Naive B cell (primary cell): ENCODE measurements at regions not wholly inside any gene's neighbourhood (a gene's known extent, or its start where the extent isn't known, plus 50 kb on each side); places are given as distances from the start of the nearest gene placed in this dataset.

Source experiments
- ATAC-seq, 2 donors: fragments of 150-1000 bp; cut with Tn5 transposase; 2 replicates each; pipeline ENCODE4 v1.10.0; 2021; ENCODE audit warnings: low read depth in 2 of 2, mild to moderate bottlenecking in 2 of 2, moderate library complexity in 2 of 2
- DNase-seq: peaks from one replicate; pipeline ENCODE4 v3.0.0; 2022
- H3K27ac Mint-ChIP-seq, 6 donors: one replicate each; pipeline ENCODE4 v1.8.0; 2020 to 2022; ENCODE audit warnings: mild to moderate bottlenecking in 6 of 6, mixed read lengths in 6 of 6, moderate library complexity in 5 of 6, inconsistent platforms in 2 of 6
- H3K27me3 Mint-ChIP-seq, 3 donors: one replicate each; pipeline ENCODE4 v1.8.0; 2021 to 2022; ENCODE audit warnings: mixed read lengths in 3 of 3, mild to moderate bottlenecking in 1 of 3
- H3K36me3 Mint-ChIP-seq, 2 donors: one replicate each; pipeline ENCODE4 v1.8.0; 2020 to 2022; ENCODE audit warnings: mixed read lengths in 2 of 2, inconsistent platforms in 1 of 2, mild to moderate bottlenecking in 1 of 2
- H3K4me1 Mint-ChIP-seq, 3 donors: one replicate each; pipeline ENCODE4 v1.8.0; 2020 to 2022; ENCODE audit warnings: mixed read lengths in 3 of 3, inconsistent platforms in 1 of 3, mild to moderate bottlenecking in 1 of 3, moderate library complexity in 1 of 3
- H3K4me3 Mint-ChIP-seq, 8 donors: one replicate each; pipeline ENCODE4 v1.8.0; 2020 to 2022; ENCODE audit warnings: mild to moderate bottlenecking in 8 of 8, mixed read lengths in 8 of 8, moderate library complexity in 8 of 8, inconsistent platforms in 2 of 8
- H3K9me3 Mint-ChIP-seq, 7 donors: one replicate each; pipeline ENCODE4 v1.8.0; 2020 to 2022; ENCODE audit warnings: mixed read lengths in 7 of 7, mild to moderate bottlenecking in 5 of 7, inconsistent platforms in 2 of 7, moderate library complexity in 1 of 7

DNA sequence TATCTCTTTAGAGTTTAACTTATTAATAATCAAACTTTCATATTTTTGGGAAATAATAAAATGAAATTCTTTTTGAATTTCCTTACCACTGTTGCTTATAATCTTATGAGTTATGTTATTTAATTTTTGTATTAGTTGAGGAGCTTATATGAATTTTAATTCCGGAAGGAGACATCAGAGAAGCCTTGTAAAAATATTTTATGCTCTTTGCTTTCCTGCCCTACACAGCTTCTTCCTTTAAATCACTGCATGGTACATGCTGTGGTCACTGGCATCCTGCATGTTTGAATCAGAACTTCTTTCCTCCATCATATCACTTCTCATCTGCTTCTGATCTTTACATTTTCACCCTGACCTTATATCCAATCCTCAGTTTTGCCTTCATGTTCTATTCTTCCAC is 266.7 kb upstream of the ZSWIM2 start:
- ATAC-seq (no peak), DNase-seq (no peak)
- H3K27me3 Mint-ChIP-seq: no peaks in the 10 kb centered on the region
- no peaks in the 10 kb centered on the region for H3K4me1 Mint-ChIP-seq
- H3K9me3 Mint-ChIP-seq: peaks cover 0 to 4% (median 0%) of the 10 kb centered on the region in 7 donors
- H3K4me3 Mint-ChIP-seq: no peak overlapping the region
- no peak overlapping the region for H3K27ac Mint-ChIP-seq
- H3K36me3 Mint-ChIP-seq: no peaks in the 10 kb centered on the region

DNA sequence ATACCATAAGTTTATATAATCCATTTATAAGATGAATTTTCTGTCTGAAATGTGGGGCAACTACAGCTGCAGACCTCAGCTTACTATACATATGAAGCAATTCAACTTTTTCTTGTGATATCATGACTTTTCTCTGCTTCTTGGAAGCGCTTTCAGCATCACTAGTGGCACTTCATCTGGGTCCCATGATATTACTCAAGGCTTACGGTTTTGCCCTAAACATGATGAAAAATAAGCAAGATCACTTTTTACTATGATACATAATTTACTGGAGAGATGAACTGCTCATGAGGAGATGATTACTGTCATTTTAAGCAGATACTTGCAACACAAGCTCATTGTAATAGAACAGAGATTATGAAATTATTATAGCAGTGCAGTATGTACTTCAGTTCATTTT is 258.0 kb upstream of the ZSWIM2 start:
- no peak overlapping the region for H3K27ac Mint-ChIP-seq
- H3K27me3 Mint-ChIP-seq: no peaks in the 10 kb centered on the region
- no peaks in the 10 kb centered on the region for H3K9me3 Mint-ChIP-seq

DNA sequence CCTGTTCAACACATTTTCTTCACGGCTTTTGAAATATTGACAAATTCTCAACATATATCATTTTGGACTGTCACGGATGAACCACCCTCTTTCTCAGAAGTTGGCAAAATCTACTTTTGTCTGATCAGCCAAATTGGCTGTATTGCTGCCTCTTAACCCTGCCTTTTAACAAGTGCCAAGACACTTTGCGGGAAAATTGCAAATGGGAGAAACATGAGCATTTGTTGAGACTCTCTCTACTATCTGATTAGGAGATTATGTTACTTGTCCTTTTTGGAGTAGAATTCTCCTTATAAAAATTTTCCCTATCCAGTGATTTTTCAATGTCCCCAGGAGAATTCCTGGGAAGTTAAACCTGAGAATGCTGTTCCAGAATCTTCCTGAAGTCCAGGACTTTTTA is 256.2 kb upstream of the ZSWIM2 start:
- no peak overlapping the region for H3K27ac Mint-ChIP-seq
- H3K4me3 Mint-ChIP-seq: no peak overlapping the region
- DNase-seq (no peak), ATAC-seq (no peak)
- H3K27me3 Mint-ChIP-seq: no peaks in the 10 kb centered on the region
- no peaks in the 10 kb centered on the region for H3K36me3 Mint-ChIP-seq
- H3K9me3 Mint-ChIP-seq: no peaks in the 10 kb centered on the region
- no peaks in the 10 kb centered on the region for H3K4me1 Mint-ChIP-seq

More for the DNA sequence above, 258.0 kb upstream of the ZSWIM2 start:
- DNase-seq: no peak
- ATAC-seq: no peak
- Mint-ChIP-seq H3K4me3 (no peak overlapping the region), H3K4me1 (no peaks in the 10 kb centered on the region), H3K36me3 (no peaks in the 10 kb centered on the region)

DNA sequence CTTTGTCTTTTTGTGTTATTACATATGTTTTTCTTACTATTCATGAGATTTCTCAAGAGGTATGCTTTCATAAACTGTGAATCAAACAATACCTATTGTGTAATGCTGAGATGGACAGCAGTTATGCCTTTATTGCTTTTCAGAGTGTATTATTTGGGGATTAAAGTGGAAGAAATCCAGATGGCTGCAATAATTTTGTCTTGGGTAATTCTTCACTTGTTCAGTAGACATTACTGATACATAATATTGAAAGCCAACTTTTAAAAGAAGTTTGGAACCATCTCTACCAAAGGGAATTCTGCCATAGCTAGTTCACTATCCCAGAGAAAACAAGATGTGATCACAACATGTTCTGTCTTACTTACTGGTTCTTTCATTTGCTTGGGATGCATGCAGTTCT is 253.4 kb upstream of the ZSWIM2 start:
- DNase-seq (no peak), ATAC-seq (no peak)
- H3K27me3 Mint-ChIP-seq: no peaks in the 10 kb centered on the region
- no peaks in the 10 kb centered on the region for H3K4me1 Mint-ChIP-seq
- H3K4me3 Mint-ChIP-seq: no peak overlapping the region
- H3K27ac Mint-ChIP-seq: no peak overlapping the region
- no peaks in the 10 kb centered on the region for H3K9me3 Mint-ChIP-seq
- no peaks in the 10 kb centered on the region for H3K36me3 Mint-ChIP-seq

DNA sequence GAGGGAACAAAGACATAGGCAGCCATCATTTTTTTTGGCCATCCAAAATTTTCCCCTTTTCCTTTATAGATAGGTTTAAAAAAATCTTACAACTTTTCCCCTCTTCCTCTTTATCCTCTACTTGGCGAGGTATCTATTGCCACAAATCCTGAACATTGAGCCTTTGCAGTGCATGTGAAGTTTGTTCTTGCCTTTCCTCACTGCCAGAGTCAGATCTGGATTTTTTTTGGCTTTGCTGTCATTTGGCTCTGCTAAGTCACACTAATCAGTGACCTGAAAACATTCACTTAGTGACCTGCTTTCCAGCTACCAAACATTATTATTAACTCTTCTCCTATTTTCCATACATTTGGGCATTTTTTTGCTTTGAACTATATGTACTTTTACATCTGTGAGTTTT is 249.2 kb upstream of the ZSWIM2 start:
- ATAC-seq: no peak
- Mint-ChIP-seq H3K4me1 (no peaks in the 10 kb centered on the region), H3K9me3 (peaks cover 0 to 1% (median 0%) of the 10 kb centered on the region in 7 donors), H3K36me3 (no peaks in the 10 kb centered on the region), H3K27me3 (no peaks in the 10 kb centered on the region), H3K4me3 (no peak overlapping the region), H3K27ac (no peak overlapping the region)
- no peak for DNase-seq

DNA sequence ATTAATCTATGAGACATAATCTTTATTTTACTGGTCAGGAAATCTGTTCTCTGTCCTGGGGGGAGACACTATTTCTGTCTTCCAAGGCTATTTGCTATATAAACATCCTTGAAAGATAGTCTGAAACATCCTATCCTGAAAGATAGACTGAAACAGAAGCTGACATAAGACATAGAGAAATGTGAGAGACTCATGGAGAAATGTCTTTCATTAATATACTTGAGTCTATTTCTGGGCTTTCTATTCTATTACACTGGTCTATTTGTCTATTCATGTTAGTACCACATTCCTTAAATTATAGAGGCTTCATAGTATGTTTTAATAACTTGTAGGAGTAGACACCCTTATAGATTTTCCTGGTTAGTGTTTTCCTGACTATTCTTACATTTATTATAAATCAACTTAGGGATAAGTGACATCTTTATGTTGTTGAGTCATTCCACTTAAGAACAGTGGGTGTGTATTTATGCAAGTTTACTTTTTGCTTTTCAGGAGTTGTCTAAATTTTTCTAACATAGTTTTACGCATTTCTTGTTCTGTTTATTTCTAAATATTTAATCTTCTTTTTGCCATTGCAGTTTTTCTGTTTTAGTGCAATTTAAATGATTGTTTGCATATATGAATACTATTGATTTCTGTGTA is 244.9 kb upstream of the ZSWIM2 start:
- Mint-ChIP-seq H3K4me3 (no peak overlapping the region), H3K27ac (no peak overlapping the region), H3K27me3 (no peaks in the 10 kb centered on the region), H3K4me1 (no peaks in the 10 kb centered on the region), H3K36me3 (no peaks in the 10 kb centered on the region), H3K9me3 (peaks cover 0 to 4% (median 0%) of the 10 kb centered on the region in 7 donors)
- DNase-seq (no peak), ATAC-seq (no peak)

DNA sequence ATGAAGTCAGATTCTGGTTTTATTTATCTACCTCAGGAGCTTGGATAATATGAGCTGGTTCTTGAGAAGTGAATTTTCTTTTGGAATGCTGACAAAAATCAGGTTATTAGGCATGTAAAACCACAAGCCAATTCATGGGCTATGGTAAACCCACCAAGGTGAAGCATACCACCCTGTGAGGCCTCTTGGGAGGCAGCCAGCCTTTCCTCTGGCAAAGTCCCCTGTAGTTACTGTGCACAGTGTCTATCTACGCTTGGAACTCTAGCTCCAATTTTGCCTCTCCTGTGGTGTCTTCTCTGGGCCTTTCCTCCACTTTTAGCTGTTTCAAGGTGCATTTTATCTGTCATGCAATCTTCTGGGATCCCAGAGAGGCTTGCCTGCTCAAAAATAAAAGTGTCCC is 242.7 kb upstream of the ZSWIM2 start:
- no peaks in the 10 kb centered on the region for H3K36me3 Mint-ChIP-seq
- peaks cover 0 to 4% (median 0%) of the 10 kb centered on the region in 7 donors for H3K9me3 Mint-ChIP-seq
- H3K4me1 Mint-ChIP-seq: no peaks in the 10 kb centered on the region
- no peak overlapping the region for H3K27ac Mint-ChIP-seq
- ATAC-seq (no peak), DNase-seq (no peak)
- no peak overlapping the region for H3K4me3 Mint-ChIP-seq
- H3K27me3 Mint-ChIP-seq: no peaks in the 10 kb centered on the region

DNA sequence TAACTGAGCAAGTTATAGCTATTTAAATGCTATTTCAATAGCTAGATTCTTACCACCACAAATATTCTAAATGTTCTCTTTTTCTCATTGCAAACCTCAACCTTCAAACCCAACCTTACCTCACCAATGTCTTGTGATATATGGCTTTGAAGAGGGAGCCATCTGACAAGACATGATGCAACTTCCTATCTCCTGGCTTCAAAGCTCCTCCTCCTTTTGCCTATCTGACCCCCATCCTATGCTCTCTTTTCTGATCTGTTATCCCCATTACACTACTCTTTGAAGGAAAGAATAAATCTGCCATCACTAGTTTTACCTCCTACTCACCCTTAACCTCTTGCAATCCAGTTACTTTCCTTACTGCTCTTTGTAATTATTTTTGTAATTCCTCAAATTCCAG is 235.6 kb upstream of the ZSWIM2 start:
- no peak overlapping the region for H3K4me3 Mint-ChIP-seq
- DNase-seq (no peak), ATAC-seq (no peak)
- H3K4me1 Mint-ChIP-seq: no peaks in the 10 kb centered on the region
- H3K27ac Mint-ChIP-seq: peak overlapping the region in 1 of 6 donors; percentile 1
- H3K9me3 Mint-ChIP-seq: peaks cover 0 to 3% (median 0%) of the 10 kb centered on the region in 7 donors
- H3K36me3 Mint-ChIP-seq: no peaks in the 10 kb centered on the region
- H3K27me3 Mint-ChIP-seq: no peaks in the 10 kb centered on the region

DNA sequence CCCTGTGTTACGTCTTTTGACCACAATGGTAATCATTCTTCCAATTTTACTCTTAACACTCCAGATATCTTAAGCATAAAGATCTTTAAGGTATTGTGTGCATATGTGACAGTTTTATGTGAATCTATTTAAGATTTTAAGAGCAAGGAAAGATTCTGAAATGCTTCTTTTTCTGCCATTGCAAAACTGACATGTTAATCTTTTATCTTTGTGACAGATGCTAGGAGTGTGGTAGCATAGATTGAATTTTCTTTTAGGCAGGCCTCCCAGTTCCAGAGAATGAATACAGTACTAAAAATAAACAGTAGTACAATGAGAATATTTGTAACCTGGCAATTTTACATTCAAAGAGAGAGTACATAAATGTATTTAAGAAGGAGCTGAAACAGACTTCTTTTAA is 232.5 kb upstream of the ZSWIM2 start:
- no peak overlapping the region for H3K4me3 Mint-ChIP-seq
- no peaks in the 10 kb centered on the region for H3K27me3 Mint-ChIP-seq
- H3K4me1 Mint-ChIP-seq: no peaks in the 10 kb centered on the region
- peaks cover 0 to 2% (median 0%) of the 10 kb centered on the region in 7 donors for H3K9me3 Mint-ChIP-seq
- no peaks in the 10 kb centered on the region for H3K36me3 Mint-ChIP-seq
- H3K27ac Mint-ChIP-seq: no peak overlapping the region
- ATAC-seq (no peak), DNase-seq (no peak)

DNA sequence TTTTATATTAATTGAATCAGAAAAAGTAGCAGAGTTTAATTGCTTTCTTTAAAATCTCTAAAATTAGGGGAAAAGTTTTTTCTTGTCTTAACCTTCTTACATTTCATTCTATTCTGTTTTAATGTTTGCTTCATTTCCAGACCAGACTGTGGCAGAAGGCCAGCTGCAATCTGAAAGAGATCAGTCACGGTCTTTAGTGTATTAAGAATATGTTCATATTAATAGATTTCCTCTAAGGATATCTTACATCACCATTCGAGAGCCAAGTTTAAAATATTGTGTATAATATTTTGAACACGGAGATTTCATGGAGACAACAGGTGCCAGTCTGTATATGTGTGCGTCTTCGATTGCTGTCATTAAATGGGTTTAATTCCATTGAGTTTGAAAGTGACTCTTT is 230.9 kb upstream of the ZSWIM2 start:
- ATAC-seq: no peak
- Mint-ChIP-seq H3K27me3 (no peaks in the 10 kb centered on the region), H3K4me1 (no peaks in the 10 kb centered on the region), H3K36me3 (no peaks in the 10 kb centered on the region), H3K4me3 (no peak overlapping the region), H3K27ac (no peak overlapping the region), H3K9me3 (peaks cover 0 to 6% (median 0%) of the 10 kb centered on the region in 7 donors)
- DNase-seq: no peak

DNA sequence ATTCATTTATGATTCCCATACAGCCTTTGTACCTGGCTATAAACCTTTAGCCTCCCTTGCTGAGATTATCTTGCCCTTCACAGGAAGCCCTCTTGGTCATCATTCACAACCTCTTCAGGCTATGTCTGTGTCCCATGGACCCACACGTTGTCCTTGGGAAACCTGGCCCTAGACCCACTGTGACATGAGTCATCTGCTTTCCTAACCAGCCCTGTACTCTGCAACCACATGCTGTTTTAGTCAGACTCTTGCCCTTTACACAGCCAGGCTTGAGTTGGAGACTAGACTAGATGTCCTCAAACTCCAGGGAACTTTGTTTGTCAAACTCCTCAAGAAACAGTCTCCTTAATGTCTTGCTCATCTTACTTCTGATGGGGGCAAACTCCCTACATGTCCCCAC is 229.3 kb upstream of the ZSWIM2 start:
- Mint-ChIP-seq H3K36me3 (no peaks in the 10 kb centered on the region), H3K4me3 (no peak overlapping the region), H3K27me3 (no peaks in the 10 kb centered on the region), H3K4me1 (no peaks in the 10 kb centered on the region), H3K9me3 (peaks cover 0 to 4% (median 0%) of the 10 kb centered on the region in 7 donors), H3K27ac (no peak overlapping the region)
- no peak for DNase-seq
- no peak for ATAC-seq

DNA sequence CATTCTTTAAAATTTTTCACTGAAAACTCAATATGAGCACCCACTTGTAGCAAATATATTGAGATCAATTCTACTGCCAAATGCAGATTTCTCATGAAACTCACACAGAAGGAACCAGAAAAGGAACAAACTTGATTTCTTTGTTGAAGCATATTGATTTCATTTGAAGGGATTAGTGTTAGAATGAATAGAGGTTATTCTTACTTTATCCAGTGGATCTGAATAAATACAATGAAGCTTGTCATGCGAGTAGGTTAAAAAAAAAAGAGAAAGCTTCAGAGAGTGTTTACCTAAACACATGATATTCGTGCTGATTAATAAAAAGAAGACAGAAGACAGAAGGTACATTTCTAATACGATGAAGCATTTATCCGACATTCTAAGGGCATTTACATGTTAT is 226.7 kb upstream of the ZSWIM2 start:
- no peak overlapping the region for H3K27ac Mint-ChIP-seq
- H3K36me3 Mint-ChIP-seq: no peaks in the 10 kb centered on the region
- H3K27me3 Mint-ChIP-seq: no peaks in the 10 kb centered on the region
- no peak overlapping the region for H3K4me3 Mint-ChIP-seq
- ATAC-seq (no peak), DNase-seq (no peak)
- no peaks in the 10 kb centered on the region for H3K4me1 Mint-ChIP-seq
- H3K9me3 Mint-ChIP-seq: peaks cover 0 to 4% (median 0%) of the 10 kb centered on the region in 7 donors

DNA sequence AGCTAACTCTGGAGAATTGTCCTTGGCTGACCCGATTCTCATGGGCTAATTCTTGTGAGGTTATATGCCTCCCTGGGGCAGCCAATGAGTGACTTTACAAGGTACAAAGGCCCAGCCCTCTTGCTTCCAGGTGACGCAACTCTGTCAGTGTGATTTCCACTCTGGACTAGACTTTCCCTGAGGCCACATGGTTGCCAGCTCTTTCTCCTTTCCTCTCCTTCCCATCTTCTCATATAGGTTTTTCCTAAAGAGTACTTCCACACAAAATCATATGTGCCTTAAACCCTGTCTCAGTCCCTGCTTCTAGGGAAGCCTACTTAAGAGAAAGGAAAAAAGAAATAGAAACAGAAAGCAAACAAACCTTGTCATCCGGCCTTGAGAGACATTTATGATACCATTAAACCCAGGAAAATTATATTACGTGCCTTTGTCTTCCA is 226.2 kb upstream of the ZSWIM2 start:
- no peak for ATAC-seq

DNA sequence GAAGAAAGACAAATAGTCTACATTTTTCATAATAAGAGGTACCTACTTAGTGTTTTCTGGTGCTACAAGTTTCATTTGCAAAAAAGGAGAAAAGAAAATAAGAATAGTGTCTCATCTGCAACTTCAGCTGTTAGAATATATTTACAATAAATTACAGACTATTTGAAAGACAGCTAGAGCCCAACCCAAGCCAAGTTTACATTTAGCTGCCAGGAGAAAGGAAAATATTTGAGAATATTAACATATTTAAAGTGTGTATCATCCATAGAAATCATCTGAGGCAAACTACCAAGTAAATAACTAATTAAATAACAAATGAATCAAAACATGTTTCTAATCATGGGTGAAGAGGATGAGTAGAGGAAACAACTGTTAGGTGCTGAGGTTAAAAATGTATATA is 209.2 kb upstream of the ZSWIM2 start:
- H3K27me3 Mint-ChIP-seq: no peaks in the 10 kb centered on the region
- no peak for DNase-seq
- ATAC-seq: no peak
- H3K4me1 Mint-ChIP-seq: no peaks in the 10 kb centered on the region
- H3K36me3 Mint-ChIP-seq: no peaks in the 10 kb centered on the region
- H3K9me3 Mint-ChIP-seq: peaks cover 0 to 6% (median 4%) of the 10 kb centered on the region in 7 donors
- H3K27ac Mint-ChIP-seq: no peak overlapping the region
- H3K4me3 Mint-ChIP-seq: no peak overlapping the region

More for the DNA sequence above, 226.2 kb upstream of the ZSWIM2 start:
- Mint-ChIP-seq H3K4me1 (no peaks in the 10 kb centered on the region), H3K27ac (no peak overlapping the region), H3K36me3 (no peaks in the 10 kb centered on the region), H3K27me3 (no peaks in the 10 kb centered on the region), H3K9me3 (peaks cover 0 to 4% (median 0%) of the 10 kb centered on the region in 7 donors), H3K4me3 (no peak overlapping the region)
- DNase-seq: no peak

DNA sequence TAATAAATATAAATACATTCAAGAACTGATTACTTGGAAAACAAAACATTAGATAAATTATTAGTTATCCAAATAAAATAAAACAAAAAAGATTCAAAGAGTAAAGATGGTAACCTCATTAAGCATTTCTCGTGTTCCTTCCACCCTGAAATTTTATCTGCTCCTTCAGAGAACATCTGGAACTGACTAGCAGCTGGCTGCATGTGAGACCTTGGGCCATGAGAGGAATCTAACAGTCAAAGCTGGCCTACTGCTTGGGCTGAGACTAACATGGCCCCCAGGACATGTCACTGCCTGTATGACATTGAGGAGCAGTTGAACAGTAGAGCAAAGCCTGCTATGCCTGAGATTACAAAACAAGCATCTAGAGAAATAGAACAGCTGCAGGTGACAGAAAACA is 208.5 kb upstream of the ZSWIM2 start:
- H3K27me3 Mint-ChIP-seq: no peaks in the 10 kb centered on the region
- DNase-seq (no peak), ATAC-seq (no peak)
- H3K27ac Mint-ChIP-seq: no peak overlapping the region
- no peaks in the 10 kb centered on the region for H3K36me3 Mint-ChIP-seq
- H3K4me1 Mint-ChIP-seq: no peaks in the 10 kb centered on the region
- peaks cover 1 to 6% (median 4%) of the 10 kb centered on the region in 7 donors for H3K9me3 Mint-ChIP-seq
- no peak overlapping the region for H3K4me3 Mint-ChIP-seq
